ENCODE measurements at regions not wholly inside any gene's neighbourhood (a gene's known extent, or its start where the extent isn't known, plus 50 kb on each side); places are given as distances from the start of the nearest gene placed in this dataset.

DNA sequence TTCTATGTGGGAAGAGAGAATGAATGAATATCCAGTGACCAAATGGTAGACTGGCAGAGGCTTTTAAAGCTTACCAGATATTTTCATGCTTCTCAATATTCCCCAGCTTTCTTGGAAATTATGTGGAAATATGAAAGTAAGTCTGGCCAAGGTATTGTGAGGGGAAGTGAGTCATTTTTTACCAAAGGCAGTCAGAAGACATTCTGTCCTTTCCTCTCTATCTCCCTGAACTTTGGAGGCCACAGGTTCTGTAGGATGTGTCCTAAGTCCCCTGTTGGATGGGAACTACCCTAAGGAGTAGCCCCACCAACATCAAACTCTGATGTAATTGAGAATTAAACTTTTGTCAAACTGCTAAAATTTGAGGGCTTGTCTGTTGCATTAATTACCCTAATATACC lies 593.8 kb upstream of the NRSN1 start:
- no peak overlapping the region for H3K27ac ChIP-seq (ENCODE audit: low read depth, low read length)
- H3K36me3 ChIP-seq (ENCODE audit: control insufficient read depth in 1 of 2, insufficient read depth in 2 of 2, low read length in 2 of 2) = no peaks in the 10 kb centered on the region
- intact Hi-C loops (cut with micrococcal nuclease) = no loop called here
- no peaks in the 10 kb centered on the region for H3K79me2 ChIP-seq (ENCODE audit: insufficient read depth, low read length)
- H3K9me3 ChIP-seq (ENCODE audit: control insufficient read depth in 1 of 2, insufficient read depth in 1 of 2, low read depth in 1 of 2, low read length in 2 of 2) = peaks cover 0 to 14% of the 10 kb centered on the region in 2 experiments; a peak in 1 of 4 replicates
- no peak overlapping the region for H2AFZ ChIP-seq (ENCODE audit: low read depth, low read length, poor library complexity, severe bottlenecking)
- ATAC-seq = no peak
- no peaks in the 10 kb centered on the region for H3K4me1 ChIP-seq (ENCODE audit: control insufficient read depth in 1 of 2, insufficient read depth in 2 of 2, low read length in 2 of 2)
- ChIA-PET RAD21 (ENCODE audit: low non-redundant PET in 1 of 2, low total read pairs in 2 of 2, uncharacterized antibody in 2 of 2, unreplicated experiment in 2 of 2) (no interaction called here), CTCF (no interaction called here), POLR2A (no interaction called here)
- no peak overlapping the region for H3K4me2 ChIP-seq (ENCODE audit: low read length)
- no peak overlapping the region for H3K9ac ChIP-seq (ENCODE audit: low read length)
- no peak for DNase-seq (ENCODE audit: low read depth, low spot score)
- H3K27me3 ChIP-seq (ENCODE audit: insufficient read depth, low read length) = no peaks in the 10 kb centered on the region
- no peak for TF ChIP-seq CEBPB (IDR thresholded peaks at IDR 0.05; ENCODE audit: low read depth)
- TF ChIP-seq, protein P1, sequence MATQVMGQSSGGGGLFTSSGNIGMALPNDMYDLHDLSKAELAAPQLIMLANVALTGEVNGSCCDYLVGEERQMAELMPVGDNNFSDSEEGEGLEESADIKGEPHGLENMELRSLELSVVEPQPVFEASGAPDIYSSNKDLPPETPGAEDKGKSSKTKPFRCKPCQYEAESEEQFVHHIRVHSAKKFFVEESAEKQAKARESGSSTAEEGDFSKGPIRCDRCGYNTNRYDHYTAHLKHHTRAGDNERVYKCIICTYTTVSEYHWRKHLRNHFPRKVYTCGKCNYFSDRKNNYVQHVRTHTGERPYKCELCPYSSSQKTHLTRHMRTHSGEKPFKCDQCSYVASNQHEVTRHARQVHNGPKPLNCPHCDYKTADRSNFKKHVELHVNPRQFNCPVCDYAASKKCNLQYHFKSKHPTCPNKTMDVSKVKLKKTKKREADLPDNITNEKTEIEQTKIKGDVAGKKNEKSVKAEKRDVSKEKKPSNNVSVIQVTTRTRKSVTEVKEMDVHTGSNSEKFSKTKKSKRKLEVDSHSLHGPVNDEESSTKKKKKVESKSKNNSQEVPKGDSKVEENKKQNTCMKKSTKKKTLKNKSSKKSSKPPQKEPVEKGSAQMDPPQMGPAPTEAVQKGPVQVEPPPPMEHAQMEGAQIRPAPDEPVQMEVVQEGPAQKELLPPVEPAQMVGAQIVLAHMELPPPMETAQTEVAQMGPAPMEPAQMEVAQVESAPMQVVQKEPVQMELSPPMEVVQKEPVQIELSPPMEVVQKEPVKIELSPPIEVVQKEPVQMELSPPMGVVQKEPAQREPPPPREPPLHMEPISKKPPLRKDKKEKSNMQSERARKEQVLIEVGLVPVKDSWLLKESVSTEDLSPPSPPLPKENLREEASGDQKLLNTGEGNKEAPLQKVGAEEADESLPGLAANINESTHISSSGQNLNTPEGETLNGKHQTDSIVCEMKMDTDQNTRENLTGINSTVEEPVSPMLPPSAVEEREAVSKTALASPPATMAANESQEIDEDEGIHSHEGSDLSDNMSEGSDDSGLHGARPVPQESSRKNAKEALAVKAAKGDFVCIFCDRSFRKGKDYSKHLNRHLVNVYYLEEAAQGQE (IDR thresholded peaks at IDR 0.05; ENCODE audit: low read depth) = no peak
- no peak for TF ChIP-seq ELF1 (IDR thresholded peaks at IDR 0.05; ENCODE audit: borderline replicate concordance, low read depth)
- TF ChIP-seq SP1 (IDR thresholded peaks at IDR 0.05; ENCODE audit: low read depth) = no peak
- no peak for TF ChIP-seq FOSL1 (IDR thresholded peaks at IDR 0.05; ENCODE audit: low read depth)
- no peak for TF ChIP-seq POLR2AphosphoS5 (IDR thresholded peaks at IDR 0.05; ENCODE audit: low read depth, low read length)
- TF ChIP-seq, protein P2, sequence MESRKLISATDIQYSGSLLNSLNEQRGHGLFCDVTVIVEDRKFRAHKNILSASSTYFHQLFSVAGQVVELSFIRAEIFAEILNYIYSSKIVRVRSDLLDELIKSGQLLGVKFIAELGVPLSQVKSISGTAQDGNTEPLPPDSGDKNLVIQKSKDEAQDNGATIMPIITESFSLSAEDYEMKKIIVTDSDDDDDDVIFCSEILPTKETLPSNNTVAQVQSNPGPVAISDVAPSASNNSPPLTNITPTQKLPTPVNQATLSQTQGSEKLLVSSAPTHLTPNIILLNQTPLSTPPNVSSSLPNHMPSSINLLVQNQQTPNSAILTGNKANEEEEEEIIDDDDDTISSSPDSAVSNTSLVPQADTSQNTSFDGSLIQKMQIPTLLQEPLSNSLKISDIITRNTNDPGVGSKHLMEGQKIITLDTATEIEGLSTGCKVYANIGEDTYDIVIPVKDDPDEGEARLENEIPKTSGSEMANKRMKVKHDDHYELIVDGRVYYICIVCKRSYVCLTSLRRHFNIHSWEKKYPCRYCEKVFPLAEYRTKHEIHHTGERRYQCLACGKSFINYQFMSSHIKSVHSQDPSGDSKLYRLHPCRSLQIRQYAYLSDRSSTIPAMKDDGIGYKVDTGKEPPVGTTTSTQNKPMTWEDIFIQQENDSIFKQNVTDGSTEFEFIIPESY (IDR thresholded peaks at IDR 0.05; ENCODE audit: extremely low read depth, insufficient replicate concordance, low read length) = no peak
- no peak overlapping the region for H3K4me3 ChIP-seq (replicated peaks in 1 of 2; ENCODE audit: low read depth in 1 of 2, low read length in 2 of 2)
- no peaks in the 10 kb centered on the region for H3K9me2 ChIP-seq (ENCODE audit: insufficient read depth)
- H4K20me1 ChIP-seq (ENCODE audit: insufficient read depth) = no peaks in the 10 kb centered on the region
- no TSS peak for BruUV-seq (replicated peaks)
